OCI-LY7 (cell line): ENCODE measurements at regions not wholly inside any gene's neighbourhood (a gene's known extent, or its start where the extent isn't known, plus 50 kb on each side); places are given as distances from the start of the nearest gene placed in this dataset.
"Not testable (repeated sequence)": the region's sequence is repeated elsewhere in the genome, so short reads cannot be mapped to it uniquely, and the experiment has no call there.

Experiments used
- BruUV-seq: library from RNA; stranded (reverse); fragments of 400-500 nt; replicated peaks from 2 replicates; lab custom pipeline; 2021; lab: Mats Ljungman, UMichigan
- CTCF ChIA-PET: fragments of 300-600 bp; sonication (Branson Sonifier 250); formaldehyde crosslinking; loops from one replicate; lab custom pipeline; 2022; ENCODE audit warnings: antibody characterized with exemption; ENCODE audit not compliant: unreplicated experiment; lab: Charles Lee
- POLR2A ChIA-PET: fragments of 300-600 bp; sonication (Branson Sonifier 250); formaldehyde crosslinking; loops from one replicate; lab custom pipeline; 2022; ENCODE audit warnings: antibody characterized with exemption; lab: Charles Lee
- DNase-seq: peaks from one replicate; pipeline ENCODE4 v3.0.0-alpha.2; 2015; ENCODE audit warnings: low spot score
- H2AFZ ChIP-seq: fragments of 200-600 bp; sonication (generic), shearing (Covaris generic); 2 replicates; pipeline ENCODE4 v1.6.1; 2014; ENCODE audit warnings: mild to moderate bottlenecking, antibody characterized with exemption, low read length, moderate library complexity
- H3K27ac ChIP-seq: fragments of 200-600 bp; sonication (generic); 2 replicates; pipeline ENCODE4 v1.5.1; 2014; ENCODE audit warnings: mixed run types, low read depth, mild to moderate bottlenecking, moderate library complexity, low read length, inconsistent platforms; ENCODE audit not compliant: poor library complexity, severe bottlenecking
- H3K36me3 ChIP-seq: fragments of 200-600 bp; sonication (generic); 2 replicates; pipeline ENCODE4 v1.6.1; 2014; ENCODE audit warnings: mild to moderate bottlenecking, antibody characterized with exemption, low read length, moderate library complexity, mixed read lengths; ENCODE audit not compliant: insufficient read depth
- H3K4me1 ChIP-seq: fragments of 200-600 bp; sonication (generic); 2 replicates; pipeline ENCODE4 v1.5.1; 2014; ENCODE audit warnings: mild to moderate bottlenecking, low read length; ENCODE audit not compliant: insufficient read depth, poor library complexity, severe bottlenecking
- H3K4me2 ChIP-seq: fragments of 200-600 bp; sonication (generic); 2 replicates; pipeline ENCODE4 v1.6.1; 2014; ENCODE audit warnings: mild to moderate bottlenecking, low read length
- H3K4me3 ChIP-seq: fragments of 200-600 bp; sonication (generic); 2 replicates; pipeline ENCODE4 v1.5.1; 2014; ENCODE audit warnings: mild to moderate bottlenecking, low read depth, low read length; ENCODE audit not compliant: poor library complexity, severe bottlenecking
- H3K79me2 ChIP-seq: fragments of 200-600 bp; sonication (generic); 2 replicates; pipeline ENCODE4 v1.6.1; 2016; ENCODE audit warnings: low read depth, mild to moderate bottlenecking, low read length, moderate library complexity, mixed read lengths; ENCODE audit not compliant: insufficient read depth
- H3K9me2 ChIP-seq: fragments of 200-600 bp; sonication (generic); 2 replicates; pipeline ENCODE4 v1.6.1; 2016; ENCODE audit warnings: mild to moderate bottlenecking, low read length, mixed read lengths; ENCODE audit not compliant: insufficient read depth
- H3K9me3 ChIP-seq: fragments of 200-600 bp; sonication (generic); 2 replicates; pipeline ENCODE4 v1.6.1; 2014; ENCODE audit warnings: mild to moderate bottlenecking, mixed run types, low read length, mixed read lengths
- H4K20me1 ChIP-seq: fragments of 200-600 bp; sonication (generic); 2 replicates; pipeline ENCODE4 v1.6.1; 2014; ENCODE audit warnings: mild to moderate bottlenecking, antibody characterized with exemption, low read length, moderate library complexity, mixed read lengths; ENCODE audit not compliant: insufficient read depth
- CTCF ChIP-seq: fragments of 200-600 bp; sonication (generic); conservative IDR thresholded peaks from 2 replicates; pipeline ENCODE4 v1.5.1; 2014; ENCODE audit warnings: mild to moderate bottlenecking, antibody characterized with exemption, low read length, moderate library complexity, mixed read lengths
- EZH2phosphoT487 ChIP-seq: fragments of 200-600 bp; sonication (generic); IDR thresholded peaks from 2 replicates; pipeline ENCODE4 v1.6.1; 2018; ENCODE audit warnings: low read depth, borderline replicate concordance, mild to moderate bottlenecking, mixed run types, antibody characterized with exemption, low read length, moderate library complexity, mixed read lengths
- intact Hi-C: fragments of 100-400 bp; cut with micrococcal nuclease; formaldehyde crosslinking; loops from one replicate; pipeline ENCODE4 v1.10.0; 2022; ENCODE audit not compliant: unreplicated experiment

- POLR2A ChIA-PET, result interaction anchor here (0.7 kb wide), 1 partner anchor 248 kb away, joined by 3 read pairs; no protein-coding TSS in a partner anchor
- no peak overlapping the region for H3K4me2 ChIP-seq
- intact Hi-C loops, result no loop called here
- TF ChIP-seq EZH2phosphoT487 (no peak), CTCF (no peak)
- H3K9me3 ChIP-seq, result 0 out of 2 replicates have a peak, but pooled peaks cover 2% of the 10 kb centered on the region
- H3K79me2 ChIP-seq, result no peaks in the 10 kb centered on the region
- no peaks in the 10 kb centered on the region for H3K9me2 ChIP-seq
- H4K20me1 ChIP-seq, result no peaks in the 10 kb centered on the region
- BruUV-seq, result no TSS peak
- no peaks in the 10 kb centered on the region for H3K36me3 ChIP-seq
- DNase-seq, result no peak
- no peaks in the 10 kb centered on the region for H3K4me1 ChIP-seq
- CTCF ChIA-PET, result no interaction called here
- H2AFZ ChIP-seq, result 0 out of 2 replicates have a peak overlapping the region, but pooled peaks have one; percentile 30
- H3K27ac ChIP-seq, result no peak overlapping the region
- no peak overlapping the region for H3K4me3 ChIP-seq
Measured at GRCh38 chr2:6196449-6196848, 504.3 kb downstream of the SOX11 start.

GRCh38 chr2:6198370-6198919 lies 506.3 kb downstream of the SOX11 start:
- H3K4me3 ChIP-seq, H3K9me2 ChIP-seq, H3K27ac ChIP-seq, H4K20me1 ChIP-seq, H3K9me3 ChIP-seq, DNase-seq, CTCF ChIA-PET, BruUV-seq, H3K4me1 ChIP-seq, H3K4me2 ChIP-seq, H3K79me2 ChIP-seq, H2AFZ ChIP-seq, intact Hi-C loops, H3K36me3 ChIP-seq: not testable (repeated sequence)
- POLR2A ChIA-PET, result interaction anchor here (0.8 kb wide), 1 partner anchor 142 kb away, joined by 4 read pairs; no protein-coding TSS in a partner anchor

- Histone ChIP-seq H3K79me2 (no peaks in the 10 kb centered on the region), H3K9me3 (0 out of 2 replicates have a peak, but pooled peaks cover 2% of the 10 kb centered on the region), H4K20me1 (no peaks in the 10 kb centered on the region), H2AFZ (no peak overlapping the region), H3K27ac (no peak overlapping the region), H3K36me3 (no peaks in the 10 kb centered on the region), H3K4me3 (no peak overlapping the region), H3K9me2 (no peaks in the 10 kb centered on the region), H3K4me1 (no peaks in the 10 kb centered on the region), H3K4me2 (no peak overlapping the region)
- no peak for TF ChIP-seq EZH2phosphoT487
- TF ChIP-seq CTCF, result no peak
- no peak for DNase-seq
- intact Hi-C loops, result no loop called here
- BruUV-seq, result no TSS peak
- POLR2A ChIA-PET, result no interaction called here
- CTCF ChIA-PET, result no interaction called here
Measured at GRCh38 chr2:6202756-6203155, 510.6 kb downstream of the SOX11 start.
